HG03442 (cell line): ENCODE measurements at regions not wholly inside any gene's neighbourhood (a gene's known extent, or its start where the extent isn't known, plus 50 kb on each side); places are given as distances from the start of the nearest gene placed in this dataset.
"Not testable (repeated sequence)": the region's sequence is repeated elsewhere in the genome, so short reads cannot be mapped to it uniquely, and the experiment has no call there.

Source experiments
- ATAC-seq: cut with Tn5 transposase; IDR thresholded peaks from one replicate; pipeline ENCODE4 v1.9.1; 2021; ENCODE audit warnings: mild to moderate bottlenecking, moderate library complexity; ENCODE audit not compliant: unreplicated experiment

DNA sequence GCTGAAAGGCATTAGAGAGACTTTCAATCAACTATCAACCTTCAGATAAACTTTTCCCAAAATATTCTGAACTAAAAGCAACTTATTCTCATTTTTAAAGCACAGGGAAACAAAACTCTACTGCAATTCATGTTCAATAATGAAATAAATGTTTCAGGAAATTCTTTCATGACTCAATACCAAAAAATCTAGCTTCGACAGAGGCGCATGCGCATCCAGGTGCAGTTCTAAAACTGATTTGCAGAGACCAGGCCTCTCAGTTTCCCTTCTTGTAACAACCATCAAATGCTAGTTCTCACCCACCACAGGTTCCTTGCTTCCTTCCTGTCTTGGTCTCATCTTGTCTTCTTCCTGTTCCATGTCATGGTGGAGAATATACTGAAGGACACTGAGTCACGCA, 55.3 kb upstream of the NRBF2 start:
- no peak for ATAC-seq

DNA sequence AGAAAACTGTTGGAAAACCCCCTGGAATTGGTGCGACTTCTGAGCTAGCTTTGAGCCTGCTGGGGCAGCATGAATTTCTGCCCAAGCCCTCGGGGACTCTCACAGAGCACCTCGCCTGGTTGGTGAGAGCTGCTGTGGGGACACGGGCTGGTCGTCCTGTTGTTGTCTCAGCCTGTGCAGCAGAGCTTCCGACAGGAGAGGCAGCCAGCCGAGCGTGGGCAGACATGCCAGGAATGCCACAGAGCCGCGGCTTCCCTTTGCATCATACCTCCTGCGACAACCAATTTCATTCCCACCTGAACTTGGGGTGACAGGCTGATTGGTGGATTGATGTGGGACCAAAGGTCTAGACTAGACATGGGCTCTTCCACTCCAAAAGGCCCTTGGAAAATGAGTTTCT, 60.2 kb upstream of the NRBF2 start:
- ATAC-seq: no peak

DNA sequence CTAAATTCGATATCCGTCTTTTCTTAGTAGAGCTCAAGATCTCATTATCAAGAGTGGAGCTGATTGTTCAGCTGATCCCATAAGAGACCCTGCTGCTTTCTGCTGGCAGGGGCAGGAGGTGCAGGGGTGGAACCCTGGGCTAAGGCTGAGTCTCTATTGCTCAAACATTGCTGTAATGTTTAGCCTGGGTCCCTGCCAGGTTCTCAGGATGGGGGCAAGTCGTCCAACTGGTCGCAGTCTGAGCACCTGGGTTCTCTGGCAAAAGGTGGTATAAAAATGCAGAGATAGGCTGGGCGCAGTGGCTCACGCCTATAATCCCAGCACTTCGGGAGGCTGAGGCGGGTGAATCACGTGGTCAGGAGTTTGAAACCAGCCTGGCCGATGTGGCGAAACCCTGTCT, 62.0 kb upstream of the NRBF2 start:
- ATAC-seq: no peak

DNA sequence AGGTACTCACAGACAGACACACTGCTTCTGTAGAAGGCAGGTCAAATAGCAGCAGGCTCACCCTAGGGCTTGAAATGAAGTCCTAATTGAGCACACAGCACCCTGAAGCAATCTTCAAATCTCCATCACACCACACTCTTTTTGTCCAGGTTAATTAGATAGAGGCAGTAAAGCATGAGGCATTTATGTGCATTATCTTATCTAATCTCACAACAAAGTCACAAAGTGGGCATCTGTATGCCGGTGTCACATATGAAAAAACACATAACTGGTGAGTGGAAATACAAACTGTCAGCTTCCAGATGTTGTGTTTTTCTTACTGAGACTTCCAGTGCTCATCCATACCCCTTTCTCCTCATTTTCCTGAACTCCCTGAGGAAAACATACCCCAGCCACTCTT, 63.8 kb upstream of the NRBF2 start:
- no peak for ATAC-seq

DNA sequence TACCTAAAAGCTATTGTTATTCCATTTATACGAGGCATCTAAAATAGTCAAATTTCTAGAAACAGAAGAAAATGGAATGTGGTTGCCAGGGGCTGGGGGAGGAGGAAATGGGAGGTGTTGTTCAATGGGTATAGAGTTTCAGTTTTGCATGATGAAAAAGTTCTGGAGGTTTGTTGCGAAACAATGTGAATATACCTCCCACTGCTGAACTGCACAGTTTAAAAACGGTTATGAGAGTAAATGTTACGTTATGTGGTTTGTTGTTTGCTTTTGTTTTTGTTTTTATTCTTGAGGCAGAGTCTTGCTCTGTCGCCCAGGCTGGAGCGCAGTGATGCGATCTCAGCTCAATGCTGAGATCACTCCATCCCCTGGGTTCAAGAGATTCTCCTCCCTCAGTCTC, 64.9 kb upstream of the NRBF2 start:
- ATAC-seq: no peak

DNA sequence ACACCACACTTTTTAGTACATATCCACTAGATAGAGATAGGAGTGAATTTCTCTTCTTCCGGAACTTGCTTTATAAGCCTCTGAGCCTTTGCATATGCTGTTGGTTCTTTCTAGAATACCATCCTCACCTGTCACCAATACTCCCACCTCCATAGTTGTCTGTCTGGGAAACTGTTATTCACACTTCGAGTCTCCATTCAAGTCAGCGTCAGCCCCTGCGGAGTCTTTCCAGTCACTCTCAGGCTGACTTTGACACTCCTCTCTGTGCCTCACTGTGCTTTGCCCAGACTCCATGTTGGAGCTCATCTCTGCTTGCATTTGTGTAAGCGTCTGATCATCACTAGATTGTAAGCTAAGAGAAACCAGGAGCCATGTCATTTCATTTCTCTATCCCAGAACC, 66.5 kb upstream of the NRBF2 start:
- ATAC-seq: no peak

DNA sequence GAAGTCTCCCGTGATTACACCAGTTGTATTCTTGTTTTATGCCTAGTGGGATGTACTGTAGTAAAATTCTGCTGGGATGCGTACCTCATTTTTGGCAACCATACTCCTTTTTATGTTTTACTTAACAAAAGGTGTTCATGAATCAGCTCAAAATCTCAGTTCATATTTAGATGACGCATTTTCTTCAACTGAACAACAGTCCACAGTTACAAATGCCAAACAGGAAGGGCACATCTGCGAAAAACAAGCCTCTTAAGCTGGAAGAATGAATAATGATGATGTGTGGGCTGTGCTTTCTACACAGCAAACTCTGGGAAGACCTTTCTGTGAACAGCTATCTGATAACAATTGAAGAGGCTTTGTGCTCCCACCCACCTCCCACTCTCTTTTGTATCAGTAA, 68.4 kb upstream of the NRBF2 start:
- ATAC-seq: no peak

DNA sequence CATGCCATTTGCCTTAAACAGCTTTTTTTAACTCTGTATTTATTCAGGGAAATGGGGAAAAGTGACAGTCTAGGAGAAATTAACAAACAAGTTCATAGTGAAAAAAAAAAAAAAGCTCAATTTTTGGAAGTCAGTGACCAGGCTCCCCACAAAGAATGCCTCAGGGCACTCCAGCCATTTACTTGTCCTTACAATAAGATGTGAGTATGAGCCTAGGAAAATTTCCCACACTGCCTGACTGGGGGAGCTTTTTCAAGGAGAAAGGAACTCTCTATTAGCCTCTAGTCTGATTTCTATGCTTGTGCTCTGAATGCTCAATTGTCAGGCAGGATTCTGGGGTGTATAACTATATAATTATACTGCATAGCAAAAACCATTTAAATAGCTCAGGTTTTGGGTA, 74.9 kb upstream of the NRBF2 start:
- ATAC-seq: no peak

DNA sequence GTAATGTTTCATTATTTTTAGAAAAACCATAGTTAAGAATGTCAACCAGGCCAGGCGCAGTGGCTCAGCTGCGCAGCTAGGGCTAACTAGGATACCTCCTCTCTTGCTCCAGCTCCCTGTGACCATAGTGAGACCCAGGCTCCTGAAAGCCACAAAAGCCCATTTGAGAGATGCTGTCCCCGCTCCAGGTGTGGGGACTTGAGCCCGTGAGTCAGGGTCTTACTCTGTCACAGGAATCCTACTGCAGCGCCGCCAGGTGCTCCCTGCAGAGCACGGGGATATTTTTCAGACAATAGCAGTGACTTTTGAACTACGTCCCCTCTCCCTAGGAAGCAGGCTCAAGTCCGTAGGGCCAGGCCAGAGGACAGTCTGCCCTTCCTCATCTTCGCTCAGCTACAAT, 75.6 kb upstream of the NRBF2 start:
- ATAC-seq: no peak

DNA sequence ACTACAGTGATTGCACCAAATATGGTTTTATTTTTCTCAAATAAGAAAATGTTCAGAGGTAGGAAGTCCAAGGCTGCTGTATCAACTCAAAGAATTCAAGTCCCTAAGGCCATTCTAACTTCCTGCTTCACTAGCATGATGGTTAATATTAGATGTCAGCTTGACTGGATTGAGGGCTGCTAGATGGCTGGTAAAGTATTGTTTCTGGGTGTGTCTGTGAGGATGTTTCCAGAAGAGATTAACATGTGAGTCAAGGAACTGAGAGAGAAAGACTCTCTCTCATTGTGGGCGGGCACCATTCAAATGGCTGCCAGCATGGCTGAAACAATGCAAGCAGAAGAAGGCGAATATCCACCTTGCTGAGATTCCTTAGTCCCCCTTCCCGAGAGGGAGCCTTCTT, 77.4 kb upstream of the NRBF2 start:
- ATAC-seq: no peak

DNA sequence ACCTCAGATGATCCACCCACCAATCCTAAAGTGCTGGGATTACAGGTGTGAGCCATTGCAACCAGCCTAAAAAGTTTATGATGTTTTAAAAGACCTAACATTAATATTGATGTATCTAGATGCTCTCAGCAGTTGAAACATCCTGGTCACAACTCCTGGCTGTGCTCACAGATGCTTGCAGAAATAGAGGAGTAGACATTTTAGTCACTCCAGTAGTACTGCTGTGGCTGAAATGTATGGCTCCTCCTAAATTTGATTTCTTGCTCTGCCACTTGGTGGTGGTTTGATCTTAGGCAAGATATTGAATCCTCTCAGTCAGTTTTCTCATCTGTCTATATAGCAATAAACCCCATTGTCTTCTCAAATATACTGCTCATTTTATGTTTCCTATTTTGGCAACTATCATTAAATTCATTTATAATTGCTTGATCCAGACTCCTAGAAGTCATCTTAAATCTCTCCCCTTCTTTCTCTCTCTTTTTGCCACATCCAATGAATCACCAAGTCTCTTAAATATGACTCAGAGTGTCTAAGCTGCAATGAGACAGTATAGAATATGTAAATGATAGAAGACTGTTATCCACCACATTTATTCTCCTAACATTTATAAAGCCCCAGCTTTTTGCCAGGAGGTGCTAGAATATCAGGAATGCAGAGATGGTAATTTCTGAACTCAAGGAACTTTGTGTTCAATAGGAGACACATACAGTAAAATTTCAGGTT, 78.1 kb upstream of the NRBF2 start:
- no peak for ATAC-seq

DNA sequence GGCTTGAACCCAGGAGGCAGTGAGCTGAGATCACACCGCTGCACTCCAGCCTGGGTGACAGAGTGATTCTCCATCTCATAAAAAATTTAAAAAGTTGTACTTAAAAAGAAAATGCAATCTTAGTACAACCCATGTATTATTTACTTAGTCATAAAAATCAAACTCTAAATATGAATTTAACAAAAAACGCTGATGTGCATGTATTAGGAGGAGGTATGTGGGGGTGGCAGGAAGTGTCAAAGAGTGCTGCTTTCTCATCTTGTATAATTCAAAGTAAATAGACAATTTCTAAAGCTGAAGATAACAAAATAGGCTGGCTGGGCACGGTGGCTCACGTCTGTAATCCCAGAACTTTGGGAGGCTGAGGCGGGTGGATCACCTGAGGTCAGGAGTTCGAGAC, 81.0 kb upstream of the NRBF2 start:
- no peak for ATAC-seq

DNA sequence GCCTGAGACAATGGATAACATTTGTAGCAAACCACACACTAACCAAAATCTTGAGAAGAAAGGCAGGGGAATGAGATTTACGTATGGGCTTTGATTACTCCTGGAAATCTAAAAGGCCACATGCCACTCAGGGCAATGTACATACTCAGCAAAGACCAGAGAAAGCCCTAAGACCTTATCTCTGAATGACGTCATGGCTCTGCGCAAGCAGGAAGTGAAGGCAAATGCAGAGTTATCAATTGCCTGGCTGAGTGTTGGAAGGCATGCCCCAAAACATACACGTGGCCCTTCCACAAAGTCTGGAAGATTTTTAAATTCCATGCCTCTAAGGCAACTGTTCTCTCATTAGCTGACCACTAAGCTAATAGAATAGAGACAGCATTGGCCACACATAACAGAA, 90.9 kb upstream of the NRBF2 start:
- ATAC-seq: no peak

DNA sequence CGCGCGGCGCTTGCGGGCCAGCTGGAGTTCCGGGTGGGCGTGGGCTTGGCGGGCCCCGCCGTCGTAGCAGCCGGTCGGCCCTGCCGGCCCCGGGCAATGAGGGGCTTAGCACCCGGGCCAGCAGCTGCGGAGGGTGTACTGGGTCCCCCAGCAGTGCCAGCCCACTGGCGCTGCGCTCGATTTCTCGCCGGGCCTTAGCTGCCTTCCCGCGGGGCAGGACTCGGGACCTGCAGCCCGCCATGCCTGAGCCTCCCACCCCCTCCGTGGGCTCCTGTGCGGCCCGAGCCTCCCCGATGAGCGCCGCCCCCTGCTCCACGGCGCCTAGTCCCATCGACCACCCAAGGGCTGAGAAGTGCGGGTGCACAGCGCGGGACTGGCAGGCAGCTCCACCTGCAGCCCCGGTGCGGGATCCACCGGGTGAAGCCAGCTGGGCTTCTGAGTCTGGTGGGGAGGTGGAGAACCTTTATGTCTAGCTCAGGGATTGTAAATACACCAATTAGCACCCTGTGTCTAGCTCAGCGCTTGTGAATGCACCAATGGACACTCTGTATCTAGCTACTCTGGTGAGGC, 99.4 kb upstream of the NRBF2 start:
- not testable (repeated sequence) for ATAC-seq

DNA sequence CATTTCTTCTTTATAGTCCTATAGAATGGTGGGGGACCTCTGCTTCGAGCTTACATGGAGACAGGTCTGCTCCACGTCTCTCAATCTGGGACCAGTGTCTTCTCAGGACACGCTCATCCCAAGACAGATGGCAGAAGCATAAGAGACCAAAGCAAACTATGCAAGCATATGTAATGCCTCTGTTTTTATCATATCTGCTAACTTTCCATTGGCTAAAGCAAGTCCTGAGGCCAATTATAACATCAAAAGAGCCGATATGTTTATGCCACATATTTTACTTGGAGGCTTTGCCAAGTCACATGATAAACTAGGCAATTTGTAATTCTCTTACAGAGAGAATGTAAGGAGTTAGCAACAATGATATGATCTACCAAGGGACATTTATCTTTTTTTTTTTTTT, 102.6 kb upstream of the NRBF2 start:
- ATAC-seq: no peak

DNA sequence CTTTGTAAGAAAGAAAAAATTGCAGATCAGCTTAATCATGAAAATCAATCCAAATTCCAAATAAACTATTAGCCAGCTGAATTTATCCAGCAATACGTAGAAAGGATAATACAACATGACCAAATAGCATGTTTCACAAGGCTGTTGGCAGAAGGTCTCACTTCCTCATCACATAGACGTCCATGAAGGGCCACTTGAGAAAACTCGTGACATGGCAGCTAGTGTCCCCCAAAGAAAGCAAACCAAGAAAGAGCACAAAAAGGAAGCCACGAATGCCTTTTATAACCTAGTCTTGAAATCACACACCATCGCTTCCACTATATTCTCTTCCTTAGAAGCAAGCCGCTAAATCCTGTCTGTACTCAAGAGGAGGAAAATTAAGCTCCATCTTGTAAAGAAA, 105.6 kb upstream of the NRBF2 start:
- no peak for ATAC-seq

DNA sequence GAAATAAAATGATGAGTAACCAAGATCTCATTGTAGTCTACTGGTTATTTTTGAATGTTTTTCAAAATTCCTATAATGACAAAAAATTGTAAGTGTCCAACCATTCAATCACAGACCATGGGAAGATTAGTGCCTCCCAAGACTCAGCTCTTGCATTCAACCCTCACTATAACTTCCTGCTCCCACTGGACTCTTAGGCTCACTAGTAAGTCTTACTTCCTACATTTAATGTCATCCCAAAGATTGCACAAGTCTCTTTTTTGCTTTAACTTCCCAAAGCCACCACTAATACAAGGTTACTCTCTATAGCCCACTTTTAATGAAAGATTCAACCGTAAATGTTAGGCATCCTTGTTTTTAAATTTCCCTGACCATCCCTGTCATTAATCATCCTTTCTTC, 111.9 kb upstream of the NRBF2 start:
- ATAC-seq: no peak

DNA sequence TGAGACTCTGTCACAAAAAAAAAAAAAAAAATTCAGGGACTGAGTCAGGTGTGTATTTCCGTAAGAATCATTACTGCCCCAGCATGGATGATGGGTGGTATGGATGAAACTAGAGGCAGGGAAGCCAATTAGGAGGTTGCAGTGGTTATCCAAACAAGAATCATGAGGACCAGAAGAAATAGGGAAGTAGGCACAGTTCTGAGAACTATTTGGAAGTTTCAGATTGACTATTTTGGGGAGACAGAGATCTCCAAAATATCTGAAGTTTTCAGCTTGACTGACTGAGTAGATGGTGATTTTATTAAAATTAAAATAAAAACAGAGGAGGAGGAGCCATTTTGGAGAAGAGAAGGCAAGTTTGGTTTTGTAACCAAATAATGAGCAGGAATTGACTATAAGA, 119.4 kb upstream of the NRBF2 start:
- ATAC-seq: no peak

DNA sequence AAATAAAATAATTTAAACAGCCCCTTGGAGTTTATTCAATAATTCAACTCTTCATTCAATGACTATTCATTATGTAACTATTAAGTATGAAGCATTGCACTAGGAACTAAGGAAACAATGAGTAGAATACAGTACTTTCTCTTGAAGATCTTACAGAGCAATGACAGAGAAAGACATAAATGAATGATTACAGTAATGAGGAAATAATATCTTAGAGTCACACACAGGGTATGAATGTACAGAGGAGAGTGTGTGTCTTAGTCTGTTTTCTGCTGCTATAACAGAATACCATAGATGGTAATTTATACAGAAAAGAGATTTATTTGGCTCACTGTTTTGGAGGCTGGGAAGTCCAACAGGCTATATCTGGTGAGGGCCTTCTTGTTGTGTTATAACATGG, 120.5 kb upstream of the NRBF2 start:
- no peak for ATAC-seq

DNA sequence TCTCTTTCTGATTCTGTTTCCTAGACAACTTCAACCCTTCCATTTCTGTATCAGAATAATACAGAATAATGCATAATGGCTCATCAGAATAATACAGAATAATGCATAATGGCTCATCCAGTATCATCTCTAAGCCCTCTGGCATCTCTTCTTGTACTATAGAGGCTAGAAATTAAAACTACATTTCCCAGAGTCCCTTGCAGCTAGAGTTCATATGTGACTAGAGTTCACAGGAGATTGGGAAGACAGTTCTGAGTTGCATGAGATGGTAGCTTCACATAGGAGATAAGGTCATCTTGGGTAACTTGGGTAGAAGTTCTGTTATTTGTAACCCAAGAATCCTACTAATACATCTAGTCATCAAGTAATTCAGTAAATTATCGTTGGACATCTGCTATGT, 122.9 kb upstream of the NRBF2 start:
- no peak for ATAC-seq

DNA sequence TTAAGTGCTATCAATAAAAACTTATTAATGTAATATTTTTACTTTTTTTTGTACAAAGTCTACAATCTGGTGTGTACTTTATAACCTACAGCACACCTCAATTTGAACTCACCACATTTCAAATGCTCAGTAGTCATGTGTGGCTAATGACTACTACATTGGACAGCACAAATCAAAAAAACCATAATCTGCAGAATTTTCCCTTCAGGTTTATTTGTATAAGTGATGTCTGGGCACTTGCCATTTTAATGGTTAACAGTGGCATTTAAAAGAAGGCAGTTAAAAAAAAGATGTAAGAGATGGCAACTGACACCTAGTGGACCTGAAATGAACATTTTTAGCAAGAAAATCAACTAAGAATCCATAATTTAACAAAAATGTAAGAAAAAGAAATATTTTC, 124.6 kb upstream of the NRBF2 start:
- ATAC-seq: no peak

DNA sequence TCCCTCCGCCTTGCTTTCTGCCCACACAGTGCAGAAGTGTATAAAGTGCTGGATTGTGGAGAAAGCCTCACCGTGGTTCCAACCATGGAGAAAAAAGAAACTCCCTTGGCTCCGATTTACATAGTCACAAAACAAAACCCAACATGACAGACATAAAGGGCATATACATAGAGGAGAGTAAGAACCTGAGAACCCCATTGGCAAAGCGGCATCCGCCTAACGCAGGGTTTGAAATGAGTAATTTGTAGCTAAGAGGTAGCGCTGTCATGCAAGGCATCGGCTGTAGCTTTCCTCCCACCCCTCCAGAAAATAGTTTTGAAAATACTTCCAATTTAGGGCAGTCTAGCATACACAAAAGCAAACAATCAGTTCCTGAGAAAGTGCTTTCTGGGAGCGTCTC, 126.0 kb upstream of the NRBF2 start:
- no peak for ATAC-seq

DNA sequence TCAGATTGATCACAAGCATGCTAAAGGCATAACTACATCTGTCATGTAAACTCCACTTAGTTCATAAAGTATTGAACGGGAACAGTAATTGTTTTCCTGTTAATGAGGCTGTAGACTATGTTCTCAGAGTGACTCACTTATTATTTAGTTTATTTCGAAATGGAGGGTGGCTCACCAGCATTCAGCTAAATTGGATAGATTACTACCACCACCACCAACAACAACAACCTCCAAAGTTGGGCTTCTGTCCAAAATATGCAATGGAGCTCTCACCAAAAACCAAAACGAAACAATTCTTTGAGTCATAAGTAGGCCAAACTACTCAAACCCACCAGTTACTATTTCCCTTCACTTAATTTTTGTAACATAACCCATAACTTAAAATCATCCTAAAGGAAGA, 127.9 kb upstream of the NRBF2 start:
- no peak for ATAC-seq
